IMR-90 (cell line): ENCODE measurements at regions not wholly inside any gene's neighbourhood (a gene's known extent, or its start where the extent isn't known, plus 50 kb on each side); places are given as distances from the start of the nearest gene placed in this dataset.

Experiments used
- ATAC-seq: fragments of 200-7000 bp; cut with Tn5 transposase; 2 replicates; pipeline ENCODE4 v1.9.1; 2020; ENCODE audit warnings: low read depth, mild to moderate bottlenecking, moderate library complexity
- BruUV-seq: library from RNA; stranded (reverse); fragments of 400-500 nt; replicated peaks from 2 replicates; lab custom pipeline; 2021; lab: Mats Ljungman, UMichigan
- CTCF ChIA-PET: fragments of 300-600 bp; formaldehyde crosslinking; extraction: SDS; loops from one replicate; lab custom pipeline; 2021; ENCODE audit warnings: antibody characterized with exemption; lab: Yijun Ruan, JAX
- POLR2A ChIA-PET: fragments of 300-600 bp; sonication (Branson Sonifier 250); formaldehyde crosslinking; loops from one replicate; lab custom pipeline; 2022; ENCODE audit warnings: antibody characterized with exemption; ENCODE audit not compliant: unreplicated experiment; lab: Charles Lee
- DNase-seq: peaks from one replicate; pipeline ENCODE4 v3.0.0; 2013
- H2AFZ ChIP-seq: replicated peaks from 2 replicates; pipeline ENCODE3; 2013; ENCODE audit warnings: low read length, mild to moderate bottlenecking; ENCODE audit not compliant: poor library complexity
- H2AK5ac ChIP-seq: 2 replicates; pipeline ENCODE4 v1.6.1; 2013; ENCODE audit warnings: low read depth, low read length, inconsistent platforms
- H2AK9ac ChIP-seq: replicated peaks from 2 replicates; pipeline ENCODE3; 2013; ENCODE audit warnings: mild to moderate bottlenecking, low read depth, low read length, moderate library complexity; ENCODE audit not compliant: poor library complexity
- H2BK120ac ChIP-seq: 2 replicates; pipeline ENCODE4 v1.6.1; 2013; ENCODE audit warnings: low read depth, low read length, inconsistent platforms
- H2BK15ac ChIP-seq: 3 replicates; pipeline ENCODE4 v1.6.1; 2013; ENCODE audit warnings: low read depth, low read length, inconsistent platforms
- H2BK20ac ChIP-seq: 2 replicates; pipeline ENCODE4 v1.6.1; 2013; ENCODE audit warnings: low read depth, mild to moderate bottlenecking, inconsistent platforms, low read length, moderate library complexity
- H2BK5ac ChIP-seq: 2 replicates; pipeline ENCODE4 v1.6.1; 2013; ENCODE audit warnings: mild to moderate bottlenecking, low read depth, low read length, inconsistent platforms; ENCODE audit not compliant: poor library complexity, severe bottlenecking
- H3K14ac ChIP-seq: replicated peaks from 2 replicates; pipeline ENCODE4 v1.6.1; 2013; ENCODE audit warnings: low read depth, low read length, inconsistent platforms
- H3K18ac ChIP-seq: 2 replicates; pipeline ENCODE4 v1.6.1; 2013; ENCODE audit warnings: low read depth, low read length, control low read depth
- H3K23ac ChIP-seq: 2 replicates; pipeline ENCODE4 v1.6.1; 2013; ENCODE audit warnings: low read depth, low read length, inconsistent platforms
- H3K27ac ChIP-seq: 2 replicates; pipeline ENCODE4 v1.5.1; 2013; ENCODE audit warnings: mild to moderate bottlenecking, control low read depth, low read length; ENCODE audit not compliant: insufficient read depth
- H3K27me3 ChIP-seq: 2 replicates; pipeline ENCODE4 v1.6.1; 2013; ENCODE audit warnings: low read length; ENCODE audit not compliant: control insufficient read depth, insufficient read depth
- H3K36me3 ChIP-seq: 2 replicates; pipeline ENCODE4 v1.6.1; 2013; ENCODE audit warnings: low read length, mixed read lengths; ENCODE audit not compliant: control insufficient read depth, insufficient read depth
- H3K4ac ChIP-seq: 2 replicates; pipeline ENCODE4 v1.6.1; 2013; ENCODE audit warnings: low read depth, low read length, inconsistent platforms
- H3K4me1 ChIP-seq: 2 replicates; pipeline ENCODE4 v1.6.1; 2013; ENCODE audit warnings: low read length, mixed read lengths; ENCODE audit not compliant: control insufficient read depth, insufficient read depth
- H3K4me2 ChIP-seq: 2 replicates; pipeline ENCODE4 v1.6.1; 2013; ENCODE audit warnings: low read depth, mild to moderate bottlenecking, control low read depth, low read length, moderate library complexity
- H3K4me3 ChIP-seq: 2 replicates; pipeline ENCODE4 v1.5.1; 2013; ENCODE audit warnings: low read depth, mild to moderate bottlenecking, control low read depth, low read length, moderate library complexity; ENCODE audit not compliant: insufficient read depth
- H3K56ac ChIP-seq: 2 replicates; pipeline ENCODE4 v1.6.1; 2013; ENCODE audit warnings: low read length, inconsistent platforms; ENCODE audit not compliant: insufficient read depth; ENCODE audit errors: extremely low read depth
- H3K79me1 ChIP-seq, 2 experiments: 2 replicates each; pipeline ENCODE4 v1.6.1; 2013; ENCODE audit warnings: low read length in 2 of 2, inconsistent platforms in 1 of 2, low read depth in 1 of 2
- H3K9ac ChIP-seq: 2 replicates; pipeline ENCODE4 v1.6.1; 2013; ENCODE audit warnings: low read depth, low read length, control low read depth
- H3K9me1 ChIP-seq: 2 replicates; pipeline ENCODE4 v1.6.1; 2013; ENCODE audit warnings: low read length, inconsistent platforms; ENCODE audit not compliant: insufficient read depth
- H3K9me3 ChIP-seq: 2 replicates; pipeline ENCODE4 v1.6.1; 2013; ENCODE audit warnings: low read length; ENCODE audit not compliant: control insufficient read depth, insufficient read depth
- H4K20me1 ChIP-seq: 2 replicates; pipeline ENCODE4 v1.6.1; 2013; ENCODE audit warnings: low read length, inconsistent platforms; ENCODE audit not compliant: insufficient read depth
- H4K5ac ChIP-seq: 2 replicates; pipeline ENCODE4 v1.6.1; 2013; ENCODE audit warnings: mild to moderate bottlenecking, low read depth, low read length, control low read depth
- H4K8ac ChIP-seq, 2 experiments: 2 replicates each; pipeline ENCODE4 v1.6.1; 2013; ENCODE audit warnings: low read depth in 2 of 2, low read length in 2 of 2, control low read depth in 1 of 2, inconsistent platforms in 1 of 2
- H4K91ac ChIP-seq: 2 replicates; pipeline ENCODE4 v1.6.1; 2013; ENCODE audit warnings: low read depth, low read length, inconsistent platforms; ENCODE audit not compliant: insufficient read depth
- CEBPB ChIP-seq: IDR thresholded peaks from 2 replicates; pipeline ENCODE4 v1.6.1; 2012; ENCODE audit warnings: low read depth, low read length, improper control_type of control experiment
- FOS ChIP-seq: fragments of 150-350 bp; IDR thresholded peaks from 2 replicates; pipeline ENCODE4 v1.6.1; 2016; ENCODE audit warnings: low read depth, low read length
- RCOR1 ChIP-seq: IDR thresholded peaks from 2 replicates; pipeline ENCODE4 v1.6.1; 2012; ENCODE audit warnings: mild to moderate bottlenecking, low read length, improper control_type of control experiment; ENCODE audit not compliant: insufficient replicate concordance
- RFX5 ChIP-seq: IDR thresholded peaks from 2 replicates; pipeline ENCODE4 v1.8.0; 2012; ENCODE audit warnings: low read depth, mild to moderate bottlenecking, low read length, moderate library complexity
- WGBS, 2 experiments: methylation state at CpG; one replicate each; pipeline versions ENCODE4 v1.1.5 to v1.1.7; 2013; ENCODE audit warnings: missing lambda C conversion rate in 2 of 2; ENCODE audit not compliant: insufficient read length in 1 of 2; ENCODE audit errors: extremely low coverage in 2 of 2; 5-methylcytosine and 5-hydroxymethylcytosine counted together
- dilution Hi-C: fragments of 300-500 bp; cut with HindIII; formaldehyde crosslinking; loops from one replicate; pipeline ENCODE4 v1.14.3; 2018; ENCODE audit warnings: low sequenced_read_pairs; ENCODE audit not compliant: unreplicated experiment
- in situ Hi-C: fragments of 300-500 bp; cut with MboI; formaldehyde crosslinking; loops from 3 replicates; pipeline ENCODE4 v1.14.3; 2019; ENCODE audit warnings: low sequenced_read_pairs, inconsistent platforms, mixed read lengths
- intact Hi-C: fragments of 100-400 bp; cut with micrococcal nuclease; formaldehyde crosslinking; loops from 2 replicates; pipeline ENCODE4 v1.10.0; 2022
- TF ChIP-seq, protein P1 (sequence below): fragments of 150-350 bp; IDR thresholded peaks from 2 replicates; pipeline ENCODE4 v1.6.1; 2017; ENCODE audit warnings: mild to moderate bottlenecking, antibody characterized with exemption, low read length, low read depth

DNA sequence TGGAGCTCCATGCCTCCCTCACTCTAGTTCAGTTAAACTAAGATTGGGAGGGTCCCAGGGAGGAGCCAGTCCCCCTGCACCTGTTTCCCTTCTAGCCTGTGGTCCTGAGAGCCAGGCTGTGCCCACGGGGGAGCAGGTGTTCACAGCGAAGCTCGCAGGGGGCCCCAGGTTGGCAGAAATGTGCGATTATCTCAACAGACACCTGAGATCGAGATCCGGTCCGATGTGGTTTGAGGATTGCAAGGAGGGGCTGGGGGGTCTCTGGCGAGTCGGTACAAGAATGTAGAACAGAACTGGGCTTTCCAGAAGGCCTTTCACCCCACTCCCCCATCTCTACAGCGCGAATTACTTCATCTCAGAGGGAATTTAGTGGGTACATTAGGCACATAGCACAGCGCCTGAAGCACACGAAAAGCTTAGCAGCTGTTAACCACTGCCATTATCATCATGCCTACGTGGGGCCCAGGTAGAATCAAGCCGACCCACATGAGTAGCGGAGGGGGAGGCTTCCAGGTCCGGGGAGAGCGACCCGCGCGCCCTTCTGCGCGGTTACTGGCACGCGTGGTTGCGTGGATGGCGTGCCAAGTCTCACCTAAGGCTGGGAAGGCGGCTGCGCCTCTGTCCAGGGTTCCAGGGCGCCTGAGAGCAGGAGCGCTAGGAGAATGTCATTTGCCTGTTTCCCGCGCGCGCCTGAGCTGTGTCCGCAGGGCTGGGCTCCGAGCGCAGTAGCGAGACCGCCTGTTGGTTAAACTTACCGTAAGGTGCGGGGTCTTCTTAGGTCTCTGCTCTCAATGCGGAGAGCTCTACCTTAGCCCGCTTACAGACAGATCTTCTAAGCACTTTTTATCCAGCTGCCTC lies 1539.5 kb upstream of the TMEM132C start:
- Histone ChIP-seq H3K4ac (no peak overlapping the region), H2BK120ac (no peak overlapping the region), H3K9me3 (peaks cover 31% of the 10 kb centered on the region), H4K8ac (no peak overlapping the region), H2AK9ac (no peak overlapping the region), H4K5ac (no peak overlapping the region), H2AK5ac (no peak overlapping the region), H3K9ac (no peak overlapping the region), H3K23ac (no peak overlapping the region), H3K27ac (no peak overlapping the region), H2BK5ac (no peak overlapping the region), H3K18ac (no peak overlapping the region), H3K4me2 (no peak overlapping the region), H2BK15ac (no peak overlapping the region), H2AFZ (no peak overlapping the region), H3K4me1 (no peaks in the 10 kb centered on the region), H3K79me1 (no peaks in the 10 kb centered on the region), H2BK20ac (no peak overlapping the region), H3K27me3 (no peaks in the 10 kb centered on the region), H3K9me1 (no peaks in the 10 kb centered on the region), H4K91ac (no peak overlapping the region), H3K56ac (no peak overlapping the region), H3K14ac (no peak overlapping the region), H4K20me1 (no peaks in the 10 kb centered on the region), H3K36me3 (no peaks in the 10 kb centered on the region), H3K4me3 (no peak overlapping the region)
- dilution Hi-C loops (no loop called here), in situ Hi-C loops (no loop called here), intact Hi-C loops (no loop called here)
- no TSS peak for BruUV-seq
- ChIA-PET POLR2A (no interaction called here), CTCF (no interaction called here)
- no peak for DNase-seq
- WGBS, 2 experiments = 11% methylated on average over 17 of the region's 44 CpGs; no CpG with 5 or more reads in 1 of the 2 experiments
- no peak for TF ChIP-seq CEBPB
- no peak for TF ChIP-seq FOS
- TF ChIP-seq, protein P1, sequence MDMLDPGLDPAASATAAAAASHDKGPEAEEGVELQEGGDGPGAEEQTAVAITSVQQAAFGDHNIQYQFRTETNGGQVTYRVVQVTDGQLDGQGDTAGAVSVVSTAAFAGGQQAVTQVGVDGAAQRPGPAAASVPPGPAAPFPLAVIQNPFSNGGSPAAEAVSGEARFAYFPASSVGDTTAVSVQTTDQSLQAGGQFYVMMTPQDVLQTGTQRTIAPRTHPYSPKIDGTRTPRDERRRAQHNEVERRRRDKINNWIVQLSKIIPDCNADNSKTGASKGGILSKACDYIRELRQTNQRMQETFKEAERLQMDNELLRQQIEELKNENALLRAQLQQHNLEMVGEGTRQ = no peak
- no peak for TF ChIP-seq RFX5
- TF ChIP-seq RCOR1 = no peak
- no peak for ATAC-seq
